HG02798 (cell line): ENCODE measurements at regions not wholly inside any gene's neighbourhood (a gene's known extent, or its start where the extent isn't known, plus 50 kb on each side); places are given as distances from the start of the nearest gene placed in this dataset.
"Not testable (repeated sequence)": the region's sequence is repeated elsewhere in the genome, so short reads cannot be mapped to it uniquely, and the experiment has no call there.

Experiments used
- ATAC-seq: cut with Tn5 transposase; IDR thresholded peaks from one replicate; pipeline ENCODE4 v1.9.1; 2021; ENCODE audit warnings: mild to moderate bottlenecking; ENCODE audit not compliant: unreplicated experiment, poor library complexity

GRCh38 chr17:65323049-65323448, 185.9 kb downstream of the RGS9 start:
- no peak for ATAC-seq

DNA sequence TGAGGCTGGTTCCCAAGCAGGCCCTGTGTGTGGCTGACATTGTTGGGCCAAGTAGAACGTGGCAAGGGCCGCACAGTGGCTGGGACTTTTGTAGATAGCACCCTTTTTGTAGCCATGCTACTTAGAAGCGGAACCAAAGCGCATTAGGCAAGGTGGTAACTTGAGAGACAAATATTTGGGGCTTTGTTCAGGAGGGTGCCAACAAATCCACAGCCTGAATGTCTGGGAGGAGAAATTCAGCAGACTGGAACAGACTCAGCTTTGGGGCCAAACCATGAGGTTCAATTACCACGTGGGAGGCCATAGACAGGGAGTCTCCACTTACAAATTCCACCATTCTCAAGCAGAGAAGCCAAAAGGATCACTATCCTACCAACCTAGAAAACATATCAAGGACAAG, 183.7 kb downstream of the RGS9 start:
- ATAC-seq, result no peak

DNA sequence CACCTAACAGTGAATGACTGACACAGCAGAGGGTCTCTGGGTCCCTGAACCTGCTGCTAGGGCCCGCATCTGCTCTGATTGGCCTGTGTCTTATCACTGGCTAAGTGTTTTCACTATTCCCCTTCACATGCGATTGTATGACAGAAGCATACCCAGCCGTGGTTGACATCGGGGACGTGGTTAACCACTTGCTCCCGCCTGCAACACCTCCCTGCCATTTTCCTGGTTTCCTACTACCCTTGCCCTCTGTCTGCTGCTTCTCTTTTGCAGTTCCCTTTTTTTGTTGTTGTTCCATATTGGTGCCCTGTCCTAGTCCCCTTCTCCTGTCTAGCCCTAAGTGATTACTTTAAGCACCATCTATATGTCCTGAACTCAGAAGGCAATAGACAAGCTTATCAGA, 177.0 kb downstream of the RGS9 start:
- no peak for ATAC-seq

- ATAC-seq, result no peak
Measured at GRCh38 chr17:65312718-65313377, 175.7 kb downstream of the RGS9 start.

DNA sequence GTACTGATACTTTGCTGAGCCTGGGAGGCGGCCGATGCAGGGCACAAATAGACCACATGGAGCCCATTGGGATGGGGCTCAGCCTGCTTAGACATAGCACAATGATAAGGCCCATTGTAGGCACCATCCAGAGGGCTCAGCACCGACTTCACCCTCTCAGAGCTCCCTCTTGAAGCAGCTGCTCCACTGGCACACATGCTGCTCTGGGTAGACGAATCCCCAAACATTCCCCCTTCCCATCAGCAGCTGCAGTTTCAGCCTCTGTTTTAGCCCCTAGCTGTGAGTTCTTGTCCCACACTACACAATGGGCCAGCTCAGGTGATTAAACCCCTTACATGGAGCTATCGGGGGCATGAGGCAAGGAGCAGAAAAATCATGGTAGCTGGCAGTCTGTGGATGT, 174.1 kb downstream of the RGS9 start:
- ATAC-seq, result no peak

DNA sequence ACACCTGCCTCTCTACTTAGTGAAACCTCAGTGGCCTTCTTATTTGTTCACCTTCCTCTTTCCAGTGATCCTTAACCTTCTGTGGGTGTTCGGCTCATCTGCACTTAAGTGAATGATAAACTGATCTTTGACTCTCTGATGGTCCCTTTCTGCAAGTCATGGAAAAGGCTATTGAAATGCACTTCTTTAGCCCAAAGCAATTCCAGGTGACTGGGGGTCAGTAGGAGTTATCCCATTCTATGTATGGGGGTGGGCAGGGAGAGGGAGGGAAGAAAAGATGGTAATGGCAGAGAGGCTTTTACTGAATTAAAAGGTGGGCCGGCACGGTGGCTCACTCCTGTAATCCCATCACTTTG, 170.8 kb downstream of the RGS9 start:
- no peak for ATAC-seq

- ATAC-seq, result no peak
Measured at GRCh38 chr17:65307081-65307960, 170.2 kb downstream of the RGS9 start.

- ATAC-seq, result no peak
Measured at GRCh38 chr17:65305778-65306177, 168.6 kb downstream of the RGS9 start.

- ATAC-seq, result no peak
Measured at GRCh38 chr17:65305116-65305515, 167.9 kb downstream of the RGS9 start.

GRCh38 chr17:65301882-65302281, 164.7 kb downstream of the RGS9 start:
- not testable (repeated sequence) for ATAC-seq

GRCh38 chr17:65301184-65301583, 164.0 kb downstream of the RGS9 start:
- ATAC-seq, result no peak

- ATAC-seq, result no peak
Measured at GRCh38 chr17:65297916-65298315, 160.7 kb downstream of the RGS9 start.

GRCh38 chr17:65297384-65297783, 160.2 kb downstream of the RGS9 start:
- ATAC-seq, result no peak

- ATAC-seq, result peak; percentile 58
Measured at GRCh38 chr17:65294181-65294719, 157.1 kb downstream of the RGS9 start.

DNA sequence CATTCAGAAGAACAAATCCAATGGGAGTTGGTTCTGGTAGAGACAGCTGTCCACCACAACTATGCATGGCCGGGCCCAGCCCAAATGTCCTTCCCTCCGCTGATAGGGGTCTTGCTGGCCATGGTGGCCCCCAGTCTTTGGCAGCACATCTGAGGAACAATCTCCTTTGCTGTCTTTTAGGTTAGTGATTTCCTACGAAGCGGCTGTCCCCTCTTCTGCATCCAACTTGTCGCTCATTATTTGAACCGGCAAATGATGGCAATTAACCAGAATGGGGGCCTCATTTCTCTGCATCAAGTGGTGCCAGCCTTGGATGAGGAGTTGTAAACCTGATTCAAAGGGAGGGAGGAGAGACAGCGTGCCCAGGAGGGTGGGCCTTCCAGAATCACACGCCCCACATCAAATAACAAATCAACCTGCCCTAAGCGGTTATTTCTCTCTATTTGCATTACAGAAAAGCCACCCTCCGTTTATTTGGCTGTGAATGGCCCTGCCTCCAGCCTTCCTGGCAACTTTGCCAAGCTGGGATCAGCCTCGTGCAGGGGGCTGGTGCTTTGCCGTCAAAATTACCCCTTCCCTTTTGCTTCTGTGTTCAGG, 156.5 kb downstream of the RGS9 start:
- ATAC-seq, result no peak

GRCh38 chr17:65292430-65292829, 155.3 kb downstream of the RGS9 start:
- ATAC-seq, result no peak

DNA sequence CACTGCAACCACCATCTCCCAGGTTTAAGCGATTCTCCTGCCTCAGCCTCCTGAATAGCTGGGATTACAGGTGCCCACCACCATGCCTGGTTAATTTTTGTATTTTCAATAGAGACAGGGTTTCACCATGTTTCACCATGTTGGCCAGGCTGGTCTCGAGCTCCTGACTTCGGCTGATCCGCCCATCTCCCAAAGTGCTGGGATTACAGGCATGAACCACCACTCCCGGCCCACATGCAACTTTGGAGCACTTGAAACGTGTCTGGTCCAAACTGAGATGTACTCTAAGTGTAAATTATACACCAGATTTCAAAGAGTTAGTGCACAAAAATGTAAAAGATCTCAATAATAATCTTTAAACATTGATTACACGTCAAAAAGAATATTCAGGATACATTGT, 154.1 kb downstream of the RGS9 start:
- ATAC-seq, result not testable (repeated sequence)

GRCh38 chr17:65290616-65291015, 153.4 kb downstream of the RGS9 start:
- no peak for ATAC-seq

DNA sequence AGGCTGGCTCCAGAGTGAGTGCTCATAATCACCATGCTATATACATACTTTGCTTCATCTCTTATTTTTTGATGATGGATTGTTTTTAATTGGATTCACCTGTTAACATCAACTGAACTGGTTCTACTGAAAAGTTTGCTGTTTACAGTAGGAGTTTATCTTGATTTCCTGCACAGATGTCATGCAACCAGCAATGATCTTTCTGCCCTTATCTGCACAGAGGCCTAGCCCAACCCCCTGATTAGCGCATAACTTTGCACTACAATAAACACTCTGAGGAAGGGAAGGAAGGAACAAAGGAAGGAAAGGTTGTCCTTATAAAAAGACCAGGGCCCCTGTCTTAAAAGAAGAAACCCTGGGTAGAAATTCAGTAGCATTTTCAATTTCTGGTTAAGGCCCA, 152.9 kb downstream of the RGS9 start:
- no peak for ATAC-seq

- ATAC-seq, result no peak
Measured at GRCh38 chr17:65287040-65287439, 149.9 kb downstream of the RGS9 start.

DNA sequence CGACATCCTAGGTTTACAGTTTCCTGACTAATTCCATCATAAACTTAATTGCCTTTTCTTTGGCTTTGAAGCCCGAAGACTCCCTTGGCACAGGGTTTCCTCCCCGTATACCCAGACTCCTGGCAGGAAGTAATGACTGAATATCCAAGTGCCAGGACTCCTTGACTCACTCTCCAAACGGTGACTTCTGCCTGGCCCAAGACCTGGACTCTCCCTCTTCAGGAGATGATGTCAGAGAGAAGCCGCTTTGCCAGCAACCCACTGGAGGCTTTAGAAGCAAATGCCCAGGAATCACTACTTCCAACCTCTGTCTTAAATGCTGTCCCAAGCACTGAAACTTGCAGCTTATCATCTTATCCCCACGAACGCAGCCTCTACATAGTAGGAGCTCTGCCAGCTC, 146.5 kb downstream of the RGS9 start:
- ATAC-seq, result no peak
